Right lobe of liver (tissue), 4 donors: ENCODE measurements at regions not wholly inside any gene's neighbourhood (a gene's known extent, or its start where the extent isn't known, plus 50 kb on each side); places are given as distances from the start of the nearest gene placed in this dataset.

ENCODE experiments used
- POLR2A ChIP-seq: fragments of 450-650 bp; IDR thresholded peaks from one replicate; pipeline ENCODE4 v1.6.1; 2017; ENCODE audit warnings: antibody characterized with exemption, mild to moderate bottlenecking
- TF ChIP-seq, protein P1 (sequence below), 4 donors: fragments of 200-600 bp in 3 of 4; fragments of 450-650 bp in 1 of 4; IDR thresholded peaks; one replicate each; pipeline versions ENCODE4 v1.5.1 to v1.8.0; 2016 to 2022; ENCODE audit warnings: antibody characterized with exemption in 4 of 4, mild to moderate bottlenecking in 2 of 4
- donor health status: DM: no; HTN: no; CAD: no.
- donor health status: DM: no; HTN: no; CAD: no.
- donor health status: DM: no; HTN: yes; CAD: no.

DNA sequence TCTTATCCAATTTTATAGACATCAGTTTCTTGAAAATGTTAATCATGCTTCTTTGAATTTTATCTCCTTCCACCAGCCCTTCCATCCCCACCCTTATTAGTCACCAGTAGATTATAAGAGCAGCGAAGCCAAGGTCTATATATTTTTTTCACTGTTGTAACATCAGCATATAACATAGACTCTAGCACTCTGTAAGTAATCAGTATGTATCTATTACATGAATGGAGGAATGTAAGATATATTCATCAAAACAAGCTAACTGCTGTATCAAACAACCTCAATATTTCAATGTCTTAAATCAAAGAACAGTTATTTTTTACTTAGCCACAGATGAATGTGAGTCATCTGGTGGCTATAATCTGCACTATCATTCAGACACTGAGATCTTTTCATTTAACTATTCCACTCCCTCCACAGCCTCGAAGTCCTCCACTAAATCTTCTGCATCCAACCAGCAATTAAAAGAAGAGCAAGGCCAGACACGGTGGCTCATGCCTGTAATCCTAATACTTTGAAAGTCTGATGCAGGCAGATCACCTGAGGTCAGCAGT lies 178.9 kb downstream of the CENPC start:
- TF ChIP-seq, protein P1, sequence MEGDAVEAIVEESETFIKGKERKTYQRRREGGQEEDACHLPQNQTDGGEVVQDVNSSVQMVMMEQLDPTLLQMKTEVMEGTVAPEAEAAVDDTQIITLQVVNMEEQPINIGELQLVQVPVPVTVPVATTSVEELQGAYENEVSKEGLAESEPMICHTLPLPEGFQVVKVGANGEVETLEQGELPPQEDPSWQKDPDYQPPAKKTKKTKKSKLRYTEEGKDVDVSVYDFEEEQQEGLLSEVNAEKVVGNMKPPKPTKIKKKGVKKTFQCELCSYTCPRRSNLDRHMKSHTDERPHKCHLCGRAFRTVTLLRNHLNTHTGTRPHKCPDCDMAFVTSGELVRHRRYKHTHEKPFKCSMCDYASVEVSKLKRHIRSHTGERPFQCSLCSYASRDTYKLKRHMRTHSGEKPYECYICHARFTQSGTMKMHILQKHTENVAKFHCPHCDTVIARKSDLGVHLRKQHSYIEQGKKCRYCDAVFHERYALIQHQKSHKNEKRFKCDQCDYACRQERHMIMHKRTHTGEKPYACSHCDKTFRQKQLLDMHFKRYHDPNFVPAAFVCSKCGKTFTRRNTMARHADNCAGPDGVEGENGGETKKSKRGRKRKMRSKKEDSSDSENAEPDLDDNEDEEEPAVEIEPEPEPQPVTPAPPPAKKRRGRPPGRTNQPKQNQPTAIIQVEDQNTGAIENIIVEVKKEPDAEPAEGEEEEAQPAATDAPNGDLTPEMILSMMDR (IDR thresholded peaks at IDR 0.05) = no peak
- no peak for TF ChIP-seq POLR2A
